ENCODE measurements at regions not wholly inside any gene's neighbourhood (a gene's known extent, or its start where the extent isn't known, plus 50 kb on each side); places are given as distances from the start of the nearest gene placed in this dataset.

GRCh38 chr2:167504061-167504460, 615.8 kb downstream of the XIRP2 start:
- no peaks in the 10 kb centered on the region for H3K36me3 ChIP-seq (ENCODE audit: control insufficient read depth in 4 of 4, insufficient read depth in 4 of 4, low read length in 4 of 4)
- H3K9me3 ChIP-seq (ENCODE audit: control insufficient read depth in 4 of 4, insufficient read depth in 3 of 4, low read length in 3 of 4) = no peaks in the 10 kb centered on the region
- H3K27me3 ChIP-seq (ENCODE audit: control insufficient read depth in 3 of 3, insufficient read depth in 3 of 3, low read length in 2 of 3) = no peaks in the 10 kb centered on the region
- no peak overlapping the region for H3K27ac ChIP-seq (ENCODE audit: low read depth in 1 of 2, low read length in 1 of 2)
- no peak for ATAC-seq (ENCODE audit: insufficient read depth, low FRiP score)
- no peak for DNase-seq
- H3K4me3 ChIP-seq = no peak overlapping the region
- H3K9ac ChIP-seq (ENCODE audit: insufficient read depth in 1 of 2, low read length in 2 of 2) = no peak overlapping the region
- H3K4me1 ChIP-seq (ENCODE audit: control insufficient read depth in 5 of 5, insufficient read depth in 5 of 5, low read length in 5 of 5) = no peaks in the 10 kb centered on the region
- no peak for TF ChIP-seq CTCF (IDR thresholded peaks at IDR 0.05; ENCODE audit: control extremely low read depth, extremely low read depth)

GRCh38 chr2:167501618-167502017, 613.3 kb downstream of the XIRP2 start:
- Histone ChIP-seq H3K4me1 (ENCODE audit: control insufficient read depth in 5 of 5, insufficient read depth in 5 of 5, low read length in 5 of 5) (no peaks in the 10 kb centered on the region), H3K27ac (ENCODE audit: low read depth in 1 of 2, low read length in 1 of 2) (no peak overlapping the region), H3K36me3 (ENCODE audit: control insufficient read depth in 4 of 4, insufficient read depth in 4 of 4, low read length in 4 of 4) (no peaks in the 10 kb centered on the region), H3K9me3 (ENCODE audit: control insufficient read depth in 4 of 4, insufficient read depth in 3 of 4, low read length in 3 of 4) (no peaks in the 10 kb centered on the region), H3K27me3 (ENCODE audit: control insufficient read depth in 3 of 3, insufficient read depth in 3 of 3, low read length in 2 of 3) (no peaks in the 10 kb centered on the region), H3K4me3 (no peak overlapping the region), H3K9ac (ENCODE audit: insufficient read depth in 1 of 2, low read length in 2 of 2) (no peak overlapping the region)
- TF ChIP-seq CTCF (IDR thresholded peaks at IDR 0.05; ENCODE audit: control extremely low read depth, extremely low read depth) = no peak
- WGBS, 2 donors = 60 to 91% methylated on average over 1 of the region's 1 CpG
- ATAC-seq (ENCODE audit: insufficient read depth, low FRiP score) (no peak), DNase-seq (peak in 2 of 3 donors; percentile 22 to 70)

GRCh38 chr2:167493862-167494261, 605.6 kb downstream of the XIRP2 start:
- Histone ChIP-seq H3K36me3 (ENCODE audit: control insufficient read depth in 4 of 4, insufficient read depth in 4 of 4, low read length in 4 of 4) (no peaks in the 10 kb centered on the region), H3K4me1 (ENCODE audit: control insufficient read depth in 5 of 5, insufficient read depth in 5 of 5, low read length in 5 of 5) (peaks cover 0 to 20% (median 3%) of the 10 kb centered on the region in 5 donors), H3K9me3 (ENCODE audit: control insufficient read depth in 4 of 4, insufficient read depth in 3 of 4, low read length in 3 of 4) (no peaks in the 10 kb centered on the region), H3K27ac (ENCODE audit: low read depth in 1 of 2, low read length in 1 of 2) (no peak overlapping the region), H3K4me3 (no peak overlapping the region), H3K9ac (ENCODE audit: insufficient read depth in 1 of 2, low read length in 2 of 2) (no peak overlapping the region), H3K27me3 (ENCODE audit: control insufficient read depth in 3 of 3, insufficient read depth in 3 of 3, low read length in 2 of 3) (no peaks in the 10 kb centered on the region)
- peak in 1 of 3 donors; percentile 60 for DNase-seq
- no peak for TF ChIP-seq CTCF (IDR thresholded peaks at IDR 0.05; ENCODE audit: control extremely low read depth, extremely low read depth)
- no peak for ATAC-seq (ENCODE audit: insufficient read depth, low FRiP score)

GRCh38 chr2:167492486-167492885, 604.2 kb downstream of the XIRP2 start:
- no peaks in the 10 kb centered on the region for H3K27me3 ChIP-seq (ENCODE audit: control insufficient read depth in 3 of 3, insufficient read depth in 3 of 3, low read length in 2 of 3)
- DNase-seq (no peak), ATAC-seq (ENCODE audit: insufficient read depth, low FRiP score) (no peak)
- peaks cover 0 to 20% (median 3%) of the 10 kb centered on the region in 5 donors for H3K4me1 ChIP-seq (ENCODE audit: control insufficient read depth in 5 of 5, insufficient read depth in 5 of 5, low read length in 5 of 5)
- H3K36me3 ChIP-seq (ENCODE audit: control insufficient read depth in 4 of 4, insufficient read depth in 4 of 4, low read length in 4 of 4) = no peaks in the 10 kb centered on the region
- no peak overlapping the region for H3K9ac ChIP-seq (ENCODE audit: insufficient read depth in 1 of 2, low read length in 2 of 2)
- no peak for TF ChIP-seq CTCF (IDR thresholded peaks at IDR 0.05; ENCODE audit: control extremely low read depth, extremely low read depth)
- no peak overlapping the region for H3K4me3 ChIP-seq
- H3K9me3 ChIP-seq (ENCODE audit: control insufficient read depth in 4 of 4, insufficient read depth in 3 of 4, low read length in 3 of 4) = no peaks in the 10 kb centered on the region
- H3K27ac ChIP-seq (ENCODE audit: low read depth in 1 of 2, low read length in 1 of 2) = no peak overlapping the region
